ENCODE measurements at regions not wholly inside any gene's neighbourhood (a gene's known extent, or its start where the extent isn't known, plus 50 kb on each side); places are given as distances from the start of the nearest gene placed in this dataset.
"Not testable (repeated sequence)": the region's sequence is repeated elsewhere in the genome, so short reads cannot be mapped to it uniquely, and the experiment has no call there.

- TF ChIP-seq CTCF (IDR thresholded peaks at IDR 0.05); HMGXB4 (CRISPR knock-in tag; IDR thresholded peaks at IDR 0.05; ENCODE audit: borderline replicate concordance); E2F6 (IDR thresholded peaks at IDR 0.05; ENCODE audit: borderline replicate concordance, low read depth); CEBPB (IDR thresholded peaks at IDR 0.05); MAX (IDR thresholded peaks at IDR 0.05); HOXB13 (CRISPR knock-in tag; IDR thresholded peaks at IDR 0.05; ENCODE audit: low read depth); ESRRA (IDR thresholded peaks at IDR 0.05; ENCODE audit: borderline replicate concordance, low read length); KDM5A (IDR thresholded peaks at IDR 0.05): not testable (repeated sequence)
Observed at GRCh38 chr21:8214539-8214938, 2306.8 kb upstream of the TPTE start.
